ENCODE measurements at regions not wholly inside any gene's neighbourhood (a gene's known extent, or its start where the extent isn't known, plus 50 kb on each side); places are given as distances from the start of the nearest gene placed in this dataset.

DNA sequence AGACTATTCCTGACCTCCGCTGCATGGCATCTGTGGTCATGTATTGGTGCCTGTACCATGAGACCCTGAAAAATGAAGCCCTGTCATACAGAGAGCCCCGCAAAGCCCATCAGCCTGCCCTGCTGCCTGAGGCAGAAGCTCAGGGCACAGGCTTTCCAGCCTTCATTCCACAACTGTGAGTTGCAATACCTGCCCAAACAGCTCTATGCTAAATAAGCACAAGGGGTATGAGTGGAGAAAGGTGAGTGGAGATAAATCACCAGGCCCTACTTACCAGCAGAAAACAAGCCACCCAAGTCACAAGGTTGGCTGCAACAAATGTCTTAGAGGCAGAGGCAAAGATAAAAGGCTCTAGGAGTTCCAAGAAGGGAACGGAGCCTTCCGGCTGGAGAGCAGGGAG, 277.4 kb downstream of the TNS1 start:
- H3K4me2 ChIP-seq (ENCODE audit: insufficient read depth, low read length) = no peak overlapping the region
- ATAC-seq (ENCODE audit: insufficient read depth, low read depth) (no peak), DNase-seq (no peak)
- no peak overlapping the region for H2AFZ ChIP-seq (ENCODE audit: low read depth, low read length)
- H3K27me3 ChIP-seq (ENCODE audit: insufficient read depth, low read length, poor library complexity) = no peaks in the 10 kb centered on the region
- H4K20me1 ChIP-seq (ENCODE audit: insufficient read depth, low read length) = no peaks in the 10 kb centered on the region
- H3K79me2 ChIP-seq (ENCODE audit: insufficient read depth, low read length) = no peaks in the 10 kb centered on the region
- no peaks in the 10 kb centered on the region for H3K36me3 ChIP-seq (ENCODE audit: insufficient read depth, low read length)
- no peak overlapping the region for H3K9ac ChIP-seq (ENCODE audit: low read depth, low read length)
- H3K4me1 ChIP-seq (ENCODE audit: insufficient read depth, low read length) = no peaks in the 10 kb centered on the region
- H3K4me3 ChIP-seq (ENCODE audit: low read depth in 1 of 2, low read length in 2 of 2) = no peak overlapping the region
- H3K27ac ChIP-seq (ENCODE audit: low read length) = no peak overlapping the region
- no peaks in the 10 kb centered on the region for H3K9me3 ChIP-seq (ENCODE audit: insufficient read depth, low read length, severe bottlenecking)
- TF ChIP-seq, protein P1, sequence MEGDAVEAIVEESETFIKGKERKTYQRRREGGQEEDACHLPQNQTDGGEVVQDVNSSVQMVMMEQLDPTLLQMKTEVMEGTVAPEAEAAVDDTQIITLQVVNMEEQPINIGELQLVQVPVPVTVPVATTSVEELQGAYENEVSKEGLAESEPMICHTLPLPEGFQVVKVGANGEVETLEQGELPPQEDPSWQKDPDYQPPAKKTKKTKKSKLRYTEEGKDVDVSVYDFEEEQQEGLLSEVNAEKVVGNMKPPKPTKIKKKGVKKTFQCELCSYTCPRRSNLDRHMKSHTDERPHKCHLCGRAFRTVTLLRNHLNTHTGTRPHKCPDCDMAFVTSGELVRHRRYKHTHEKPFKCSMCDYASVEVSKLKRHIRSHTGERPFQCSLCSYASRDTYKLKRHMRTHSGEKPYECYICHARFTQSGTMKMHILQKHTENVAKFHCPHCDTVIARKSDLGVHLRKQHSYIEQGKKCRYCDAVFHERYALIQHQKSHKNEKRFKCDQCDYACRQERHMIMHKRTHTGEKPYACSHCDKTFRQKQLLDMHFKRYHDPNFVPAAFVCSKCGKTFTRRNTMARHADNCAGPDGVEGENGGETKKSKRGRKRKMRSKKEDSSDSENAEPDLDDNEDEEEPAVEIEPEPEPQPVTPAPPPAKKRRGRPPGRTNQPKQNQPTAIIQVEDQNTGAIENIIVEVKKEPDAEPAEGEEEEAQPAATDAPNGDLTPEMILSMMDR (IDR thresholded peaks at IDR 0.05; ENCODE audit: borderline replicate concordance, extremely low read depth, low read length, poor library complexity, severe bottlenecking) = no peak
- no peak for TF ChIP-seq EZH2 (IDR thresholded peaks at IDR 0.05; ENCODE audit: borderline replicate concordance, low read depth, low read length, severe bottlenecking)

DNA sequence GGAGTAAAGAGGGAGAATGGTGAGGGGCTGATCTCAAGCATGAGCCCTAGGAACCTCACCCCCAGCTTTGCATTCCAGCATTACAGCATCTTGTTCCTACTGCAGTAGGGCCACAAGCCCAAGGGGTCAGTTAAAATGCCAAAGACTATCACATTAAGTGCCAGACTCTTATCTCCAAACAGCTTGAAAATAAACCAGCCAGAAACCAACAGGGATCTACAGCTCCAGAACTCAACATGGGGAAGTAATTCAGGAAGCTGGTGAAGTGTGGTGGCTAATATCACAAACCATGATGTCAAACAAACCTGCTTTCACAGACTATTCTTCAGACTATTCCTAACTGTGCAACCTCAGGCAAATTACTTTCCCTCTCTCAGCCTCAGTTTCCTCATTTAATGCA, 278.3 kb downstream of the TNS1 start:
- Histone ChIP-seq H4K20me1 (ENCODE audit: insufficient read depth, low read length) (no peaks in the 10 kb centered on the region), H3K27me3 (ENCODE audit: insufficient read depth, low read length, poor library complexity) (peaks cover 3% of the 10 kb centered on the region), H3K27ac (ENCODE audit: low read length) (no peak overlapping the region), H3K9me3 (ENCODE audit: insufficient read depth, low read length, severe bottlenecking) (no peaks in the 10 kb centered on the region), H3K4me2 (ENCODE audit: insufficient read depth, low read length) (no peak overlapping the region), H3K9ac (ENCODE audit: low read depth, low read length) (no peak overlapping the region), H3K4me3 (ENCODE audit: low read depth in 1 of 2, low read length in 2 of 2) (no peak overlapping the region), H2AFZ (ENCODE audit: low read depth, low read length) (no peak overlapping the region), H3K4me1 (ENCODE audit: insufficient read depth, low read length) (no peaks in the 10 kb centered on the region), H3K79me2 (ENCODE audit: insufficient read depth, low read length) (no peaks in the 10 kb centered on the region), H3K36me3 (ENCODE audit: insufficient read depth, low read length) (no peaks in the 10 kb centered on the region)
- TF ChIP-seq, protein P1 (IDR thresholded peaks at IDR 0.05; ENCODE audit: borderline replicate concordance, extremely low read depth, low read length, poor library complexity, severe bottlenecking) = no peak
- no peak for TF ChIP-seq EZH2 (IDR thresholded peaks at IDR 0.05; ENCODE audit: borderline replicate concordance, low read depth, low read length, severe bottlenecking)
- no peak for DNase-seq
- no peak for ATAC-seq (ENCODE audit: insufficient read depth, low read depth)

DNA sequence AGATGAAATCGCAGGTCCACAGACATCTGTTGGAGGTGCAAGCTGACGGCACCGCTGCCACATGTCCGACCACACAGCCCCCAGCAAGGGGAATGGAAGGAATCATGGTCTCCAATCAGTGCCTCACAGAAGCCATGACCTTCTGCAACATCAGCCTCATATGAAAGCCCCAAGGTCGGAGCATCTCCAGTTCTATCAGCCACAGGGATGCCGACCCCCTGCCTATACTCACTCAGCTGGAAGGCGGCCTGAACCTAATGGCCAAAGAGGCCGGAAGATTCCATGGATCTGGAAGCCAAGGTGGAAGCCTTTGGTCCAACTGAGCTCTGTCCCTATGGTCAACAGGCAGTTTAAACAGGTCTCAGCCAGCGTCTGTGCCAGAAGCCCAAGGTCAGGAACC, 278.8 kb downstream of the TNS1 start:
- Histone ChIP-seq H4K20me1 (ENCODE audit: insufficient read depth, low read length) (no peaks in the 10 kb centered on the region), H3K27me3 (ENCODE audit: insufficient read depth, low read length, poor library complexity) (peaks cover 6% of the 10 kb centered on the region), H3K4me3 (ENCODE audit: low read depth in 1 of 2, low read length in 2 of 2) (no peak overlapping the region), H3K9ac (ENCODE audit: low read depth, low read length) (no peak overlapping the region), H3K27ac (ENCODE audit: low read length) (no peak overlapping the region), H3K9me3 (ENCODE audit: insufficient read depth, low read length, severe bottlenecking) (no peaks in the 10 kb centered on the region), H3K4me2 (ENCODE audit: insufficient read depth, low read length) (no peak overlapping the region), H3K36me3 (ENCODE audit: insufficient read depth, low read length) (no peaks in the 10 kb centered on the region), H2AFZ (ENCODE audit: low read depth, low read length) (no peak overlapping the region), H3K4me1 (ENCODE audit: insufficient read depth, low read length) (no peaks in the 10 kb centered on the region), H3K79me2 (ENCODE audit: insufficient read depth, low read length) (no peaks in the 10 kb centered on the region)
- ATAC-seq (ENCODE audit: insufficient read depth, low read depth) (no peak), DNase-seq (no peak)
- TF ChIP-seq EZH2 (IDR thresholded peaks at IDR 0.05; ENCODE audit: borderline replicate concordance, low read depth, low read length, severe bottlenecking) = no peak
- TF ChIP-seq, protein P1 (IDR thresholded peaks at IDR 0.05; ENCODE audit: borderline replicate concordance, extremely low read depth, low read length, poor library complexity, severe bottlenecking) = no peak
